IMR-90 (cell line): ENCODE measurements at regions not wholly inside any gene's neighbourhood (a gene's known extent, or its start where the extent isn't known, plus 50 kb on each side); places are given as distances from the start of the nearest gene placed in this dataset.
A peak's percentile ranks its signal among the peaks of the same experiment; 100 is the strongest.

Source experiments
- ATAC-seq: fragments of 200-7000 bp; cut with Tn5 transposase; 2 replicates; pipeline ENCODE4 v1.9.1; 2020; ENCODE audit warnings: low read depth, mild to moderate bottlenecking, moderate library complexity
- BruUV-seq: library from RNA; stranded (reverse); fragments of 400-500 nt; replicated peaks from 2 replicates; lab custom pipeline; 2021; lab: Mats Ljungman, UMichigan
- CTCF ChIA-PET: fragments of 300-600 bp; formaldehyde crosslinking; extraction: SDS; loops from one replicate; lab custom pipeline; 2021; ENCODE audit warnings: antibody characterized with exemption; lab: Yijun Ruan, JAX
- POLR2A ChIA-PET: fragments of 300-600 bp; sonication (Branson Sonifier 250); formaldehyde crosslinking; loops from one replicate; lab custom pipeline; 2022; ENCODE audit warnings: antibody characterized with exemption; ENCODE audit not compliant: unreplicated experiment; lab: Charles Lee
- DNase-seq: peaks from one replicate; pipeline ENCODE4 v3.0.0; 2013
- H2AFZ ChIP-seq: replicated peaks from 2 replicates; pipeline ENCODE3; 2013; ENCODE audit warnings: low read length, mild to moderate bottlenecking; ENCODE audit not compliant: poor library complexity
- H2AK5ac ChIP-seq: 2 replicates; pipeline ENCODE4 v1.6.1; 2013; ENCODE audit warnings: low read depth, low read length, inconsistent platforms
- H2AK9ac ChIP-seq: replicated peaks from 2 replicates; pipeline ENCODE3; 2013; ENCODE audit warnings: mild to moderate bottlenecking, low read depth, low read length, moderate library complexity; ENCODE audit not compliant: poor library complexity
- H2BK120ac ChIP-seq: 2 replicates; pipeline ENCODE4 v1.6.1; 2013; ENCODE audit warnings: low read depth, low read length, inconsistent platforms
- H2BK15ac ChIP-seq: 3 replicates; pipeline ENCODE4 v1.6.1; 2013; ENCODE audit warnings: low read depth, low read length, inconsistent platforms
- H2BK20ac ChIP-seq: 2 replicates; pipeline ENCODE4 v1.6.1; 2013; ENCODE audit warnings: low read depth, mild to moderate bottlenecking, inconsistent platforms, low read length, moderate library complexity
- H2BK5ac ChIP-seq: 2 replicates; pipeline ENCODE4 v1.6.1; 2013; ENCODE audit warnings: mild to moderate bottlenecking, low read depth, low read length, inconsistent platforms; ENCODE audit not compliant: poor library complexity, severe bottlenecking
- H3K14ac ChIP-seq: replicated peaks from 2 replicates; pipeline ENCODE4 v1.6.1; 2013; ENCODE audit warnings: low read depth, low read length, inconsistent platforms
- H3K18ac ChIP-seq: 2 replicates; pipeline ENCODE4 v1.6.1; 2013; ENCODE audit warnings: low read depth, low read length, control low read depth
- H3K23ac ChIP-seq: 2 replicates; pipeline ENCODE4 v1.6.1; 2013; ENCODE audit warnings: low read depth, low read length, inconsistent platforms
- H3K27ac ChIP-seq: 2 replicates; pipeline ENCODE4 v1.5.1; 2013; ENCODE audit warnings: mild to moderate bottlenecking, control low read depth, low read length; ENCODE audit not compliant: insufficient read depth
- H3K27me3 ChIP-seq: 2 replicates; pipeline ENCODE4 v1.6.1; 2013; ENCODE audit warnings: low read length; ENCODE audit not compliant: control insufficient read depth, insufficient read depth
- H3K36me3 ChIP-seq: 2 replicates; pipeline ENCODE4 v1.6.1; 2013; ENCODE audit warnings: low read length, mixed read lengths; ENCODE audit not compliant: control insufficient read depth, insufficient read depth
- H3K4ac ChIP-seq: 2 replicates; pipeline ENCODE4 v1.6.1; 2013; ENCODE audit warnings: low read depth, low read length, inconsistent platforms
- H3K4me1 ChIP-seq: 2 replicates; pipeline ENCODE4 v1.6.1; 2013; ENCODE audit warnings: low read length, mixed read lengths; ENCODE audit not compliant: control insufficient read depth, insufficient read depth
- H3K4me2 ChIP-seq: 2 replicates; pipeline ENCODE4 v1.6.1; 2013; ENCODE audit warnings: low read depth, mild to moderate bottlenecking, control low read depth, low read length, moderate library complexity
- H3K4me3 ChIP-seq: 2 replicates; pipeline ENCODE4 v1.5.1; 2013; ENCODE audit warnings: low read depth, mild to moderate bottlenecking, control low read depth, low read length, moderate library complexity; ENCODE audit not compliant: insufficient read depth
- H3K56ac ChIP-seq: 2 replicates; pipeline ENCODE4 v1.6.1; 2013; ENCODE audit warnings: low read length, inconsistent platforms; ENCODE audit not compliant: insufficient read depth; ENCODE audit errors: extremely low read depth
- H3K79me1 ChIP-seq, 2 experiments: 2 replicates each; pipeline ENCODE4 v1.6.1; 2013; ENCODE audit warnings: low read length in 2 of 2, inconsistent platforms in 1 of 2, low read depth in 1 of 2
- H3K9ac ChIP-seq: 2 replicates; pipeline ENCODE4 v1.6.1; 2013; ENCODE audit warnings: low read depth, low read length, control low read depth
- H3K9me1 ChIP-seq: 2 replicates; pipeline ENCODE4 v1.6.1; 2013; ENCODE audit warnings: low read length, inconsistent platforms; ENCODE audit not compliant: insufficient read depth
- H3K9me3 ChIP-seq: 2 replicates; pipeline ENCODE4 v1.6.1; 2013; ENCODE audit warnings: low read length; ENCODE audit not compliant: control insufficient read depth, insufficient read depth
- H4K20me1 ChIP-seq: 2 replicates; pipeline ENCODE4 v1.6.1; 2013; ENCODE audit warnings: low read length, inconsistent platforms; ENCODE audit not compliant: insufficient read depth
- H4K5ac ChIP-seq: 2 replicates; pipeline ENCODE4 v1.6.1; 2013; ENCODE audit warnings: mild to moderate bottlenecking, low read depth, low read length, control low read depth
- H4K8ac ChIP-seq, 2 experiments: 2 replicates each; pipeline ENCODE4 v1.6.1; 2013; ENCODE audit warnings: low read depth in 2 of 2, low read length in 2 of 2, control low read depth in 1 of 2, inconsistent platforms in 1 of 2
- H4K91ac ChIP-seq: 2 replicates; pipeline ENCODE4 v1.6.1; 2013; ENCODE audit warnings: low read depth, low read length, inconsistent platforms; ENCODE audit not compliant: insufficient read depth
- BHLHE40 ChIP-seq: fragments of 150-350 bp; IDR thresholded peaks from 2 replicates; pipeline ENCODE4 v1.6.1; 2016; ENCODE audit warnings: mild to moderate bottlenecking, low read depth, low read length
- CHD1 ChIP-seq: IDR thresholded peaks from 2 replicates; pipeline ENCODE4 v1.6.1; 2012; ENCODE audit warnings: low read depth, low read length, improper control_type of control experiment
- FOS ChIP-seq: fragments of 150-350 bp; IDR thresholded peaks from 2 replicates; pipeline ENCODE4 v1.6.1; 2016; ENCODE audit warnings: low read depth, low read length
- MAFK ChIP-seq: IDR thresholded peaks from 2 replicates; pipeline ENCODE4 v1.6.1; 2012; ENCODE audit warnings: low read depth, low read length, improper control_type of control experiment
- MAZ ChIP-seq: IDR thresholded peaks from 2 replicates; pipeline ENCODE4 v1.6.1; 2012; ENCODE audit warnings: low read depth, mild to moderate bottlenecking, low read length, improper control_type of control experiment, moderate library complexity, borderline replicate concordance
- MXI1 ChIP-seq: IDR thresholded peaks from 2 replicates; pipeline ENCODE4 v1.6.1; 2012; ENCODE audit warnings: low read depth, mild to moderate bottlenecking, low read length, moderate library complexity, borderline replicate concordance
- RAD21 ChIP-seq: IDR thresholded peaks from 2 replicates; pipeline ENCODE4 v1.6.1; 2012; ENCODE audit warnings: low read length, improper control_type of control experiment
- RFX5 ChIP-seq: IDR thresholded peaks from 2 replicates; pipeline ENCODE4 v1.8.0; 2012; ENCODE audit warnings: low read depth, mild to moderate bottlenecking, low read length, moderate library complexity
- SMC3 ChIP-seq: fragments of 150-350 bp; IDR thresholded peaks from 2 replicates; pipeline ENCODE4 v1.6.1; 2016; ENCODE audit warnings: low read depth, mild to moderate bottlenecking, antibody characterized with exemption, low read length, moderate library complexity
- USF2 ChIP-seq: fragments of 150-350 bp; IDR thresholded peaks from 2 replicates; pipeline ENCODE4 v1.6.1; 2017; ENCODE audit warnings: mild to moderate bottlenecking, antibody characterized with exemption, low read length, low read depth
- dilution Hi-C: fragments of 300-500 bp; cut with HindIII; formaldehyde crosslinking; loops from one replicate; pipeline ENCODE4 v1.14.3; 2018; ENCODE audit warnings: low sequenced_read_pairs; ENCODE audit not compliant: unreplicated experiment
- in situ Hi-C: fragments of 300-500 bp; cut with MboI; formaldehyde crosslinking; loops from 3 replicates; pipeline ENCODE4 v1.14.3; 2019; ENCODE audit warnings: low sequenced_read_pairs, inconsistent platforms, mixed read lengths
- intact Hi-C: fragments of 100-400 bp; cut with micrococcal nuclease; formaldehyde crosslinking; loops from 2 replicates; pipeline ENCODE4 v1.10.0; 2022
- TF ChIP-seq, protein P1 (sequence below): fragments of 150-350 bp; IDR thresholded peaks from 2 replicates; pipeline ENCODE4 v1.6.1; 2016; ENCODE audit warnings: low read depth, mild to moderate bottlenecking, low read length, moderate library complexity, borderline replicate concordance

- TF ChIP-seq FOS (peak; percentile 59; the same call in 1 of the 2 replicates), USF2 (no peak), RAD21 (no peak), SMC3 (no peak), MAZ (no peak)
Measured at GRCh38 chr1:184866991-184867788, 107.1 kb downstream of the NIBAN1 start (continued).

- H3K23ac ChIP-seq = no peak overlapping the region
- no peak overlapping the region for H3K56ac ChIP-seq
- H2AFZ ChIP-seq = no peak overlapping the region
- in situ Hi-C loops (no loop called here), dilution Hi-C loops (no loop called here), intact Hi-C loops (no loop called here)
- ATAC-seq (no peak), DNase-seq (no peak)
- no peak overlapping the region for H2AK9ac ChIP-seq
- no peak overlapping the region for H4K5ac ChIP-seq
- no peak overlapping the region for H3K18ac ChIP-seq
- H3K36me3 ChIP-seq = no peaks in the 10 kb centered on the region
- H3K9me3 ChIP-seq = no peaks in the 10 kb centered on the region
- no peak overlapping the region for H2AK5ac ChIP-seq
- POLR2A ChIA-PET = no interaction called here
- H3K27ac ChIP-seq = no peak overlapping the region
- CTCF ChIA-PET = no interaction called here
- H3K4me2 ChIP-seq = no peak overlapping the region
- no peak overlapping the region for H2BK20ac ChIP-seq
- H3K79me1 ChIP-seq = no peaks in the 10 kb centered on the region
- no peak overlapping the region for H2BK15ac ChIP-seq
- H3K27me3 ChIP-seq = no peaks in the 10 kb centered on the region
- no peak overlapping the region for H3K4ac ChIP-seq
- no peak overlapping the region for H3K4me3 ChIP-seq
- no peaks in the 10 kb centered on the region; the same call in 1 of the 2 replicates for H4K20me1 ChIP-seq
- 0 out of 2 replicates have a peak, but pooled peaks cover 8% of the 10 kb centered on the region for H3K9me1 ChIP-seq
- peaks cover 5% of the 10 kb centered on the region for H3K4me1 ChIP-seq
- no peak overlapping the region for H3K14ac ChIP-seq
- H4K91ac ChIP-seq = no peak overlapping the region
- no peak overlapping the region for H4K8ac ChIP-seq
- BruUV-seq = no TSS peak
- no peak overlapping the region for H2BK120ac ChIP-seq
- no peak overlapping the region for H3K9ac ChIP-seq
- no peak overlapping the region for H2BK5ac ChIP-seq
- TF ChIP-seq MAZ (no peak), USF2 (no peak), RFX5 (no peak), MAFK (no peak), BHLHE40 (no peak), CHD1 (no peak), RAD21 (no peak), MXI1 (no peak)
- TF ChIP-seq, protein P1, sequence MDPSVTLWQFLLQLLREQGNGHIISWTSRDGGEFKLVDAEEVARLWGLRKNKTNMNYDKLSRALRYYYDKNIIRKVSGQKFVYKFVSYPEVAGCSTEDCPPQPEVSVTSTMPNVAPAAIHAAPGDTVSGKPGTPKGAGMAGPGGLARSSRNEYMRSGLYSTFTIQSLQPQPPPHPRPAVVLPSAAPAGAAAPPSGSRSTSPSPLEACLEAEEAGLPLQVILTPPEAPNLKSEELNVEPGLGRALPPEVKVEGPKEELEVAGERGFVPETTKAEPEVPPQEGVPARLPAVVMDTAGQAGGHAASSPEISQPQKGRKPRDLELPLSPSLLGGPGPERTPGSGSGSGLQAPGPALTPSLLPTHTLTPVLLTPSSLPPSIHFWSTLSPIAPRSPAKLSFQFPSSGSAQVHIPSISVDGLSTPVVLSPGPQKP = no peak
Measured at GRCh38 chr1:184866586-184866985, 107.7 kb downstream of the NIBAN1 start.
